HG03064 (cell line): ENCODE measurements at regions not wholly inside any gene's neighbourhood (a gene's known extent, or its start where the extent isn't known, plus 50 kb on each side); places are given as distances from the start of the nearest gene placed in this dataset.
"Not testable (repeated sequence)": the region's sequence is repeated elsewhere in the genome, so short reads cannot be mapped to it uniquely, and the experiment has no call there.

Source experiments
- ATAC-seq: cut with Tn5 transposase; IDR thresholded peaks from one replicate; pipeline ENCODE4 v1.9.1; 2021; ENCODE audit warnings: low read depth; ENCODE audit not compliant: unreplicated experiment

DNA sequence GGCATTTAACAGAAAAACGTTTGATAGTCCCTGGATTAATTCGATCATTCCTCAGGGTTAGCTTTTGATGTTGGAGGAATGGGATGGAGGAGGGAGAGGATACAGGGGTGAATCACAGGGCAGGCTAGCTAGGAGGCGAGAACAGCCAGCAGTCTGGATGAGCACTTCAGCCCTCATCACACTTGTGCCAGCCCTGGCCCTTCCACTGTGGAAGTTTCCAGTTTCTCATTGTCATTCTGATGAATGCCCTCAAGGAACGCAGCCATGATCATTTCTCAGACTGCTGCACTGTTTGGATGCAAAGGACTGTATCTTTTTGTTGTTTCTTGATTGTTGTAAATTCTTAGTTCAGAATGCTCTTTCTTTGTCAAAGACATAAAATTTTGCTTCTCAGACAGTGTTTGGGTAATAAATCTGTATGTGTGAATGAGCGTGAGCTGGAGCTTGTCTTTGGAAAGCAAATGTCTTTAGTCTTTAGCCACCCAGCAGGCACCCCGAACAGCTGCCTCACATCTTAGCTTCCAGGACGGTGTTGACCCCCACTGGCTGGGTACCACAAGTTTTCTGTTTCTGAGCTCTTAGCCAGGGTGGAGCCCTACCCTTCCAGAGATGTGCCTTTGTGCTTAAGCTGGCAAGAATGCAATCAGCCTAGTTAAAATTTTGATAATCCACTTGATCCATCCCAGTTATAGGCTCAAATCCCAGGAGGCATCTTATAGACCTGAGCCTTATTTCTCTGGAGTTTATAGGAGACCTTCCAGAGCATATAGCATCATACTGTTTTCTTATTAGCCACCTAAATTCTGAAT, 121.1 kb downstream of the PDCD6IP start:
- ATAC-seq = no peak

- no peak for ATAC-seq
Observed at GRCh38 chr3:33920511-33920910, 122.1 kb downstream of the PDCD6IP start.

DNA sequence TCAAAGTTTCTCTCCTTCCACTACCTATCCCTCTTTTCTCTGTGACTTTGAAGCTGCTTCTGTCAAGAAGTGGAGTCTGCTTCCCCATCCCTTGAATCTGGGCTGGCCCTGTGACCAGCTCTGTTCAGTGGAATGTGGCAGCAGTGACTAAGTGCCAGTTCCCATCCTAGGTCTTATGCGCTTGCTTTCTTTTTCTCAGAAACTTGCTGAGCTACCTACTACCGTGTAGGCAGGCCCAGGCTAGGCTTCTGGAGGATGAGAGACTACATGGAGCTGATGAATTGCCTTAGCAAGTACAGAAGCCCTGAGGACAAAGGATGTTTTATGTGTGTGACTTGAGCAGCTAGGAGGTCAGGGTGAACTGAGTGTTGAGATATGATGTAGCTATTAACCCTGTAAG, 123.2 kb downstream of the PDCD6IP start:
- ATAC-seq = no peak

DNA sequence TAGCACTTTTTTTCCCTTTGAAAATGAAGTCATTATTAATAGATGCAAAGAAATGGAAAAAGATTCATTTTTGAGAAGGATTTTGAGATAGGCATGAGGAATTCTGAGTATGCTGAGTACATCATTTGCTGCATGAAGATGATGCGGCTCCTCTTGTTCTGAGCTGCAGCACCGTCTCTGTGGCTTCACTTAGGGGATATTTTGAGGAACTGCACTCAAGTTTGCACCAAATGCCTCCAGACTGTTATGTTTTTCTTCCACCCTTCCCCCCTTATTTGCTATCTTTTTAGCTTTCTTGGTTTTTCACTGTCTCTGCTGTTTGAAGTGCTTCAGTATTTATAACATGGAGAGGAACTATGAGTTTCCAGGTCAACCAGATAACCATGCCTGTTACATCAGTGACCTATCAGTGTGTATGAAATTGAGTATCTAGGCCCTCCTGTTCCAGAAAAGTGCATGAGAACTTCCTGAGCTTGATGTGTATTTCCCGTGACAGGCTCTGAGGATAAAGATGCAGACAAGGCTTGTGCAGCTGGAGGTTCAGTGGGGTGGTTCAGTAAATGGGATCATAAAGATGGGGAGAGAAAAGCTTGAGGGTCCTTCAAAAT, 128.7 kb downstream of the PDCD6IP start:
- ATAC-seq = no peak

GRCh38 chr3:33929813-33930212, 131.4 kb downstream of the PDCD6IP start:
- ATAC-seq = no peak

- ATAC-seq = no peak
Observed at GRCh38 chr3:33931512-33931911, 133.1 kb downstream of the PDCD6IP start.

GRCh38 chr3:33932010-33932764, 133.8 kb downstream of the PDCD6IP start:
- no peak for ATAC-seq

- ATAC-seq = no peak
Observed at GRCh38 chr3:33936171-33936920, 137.9 kb downstream of the PDCD6IP start.

GRCh38 chr3:33936921-33937525, 138.6 kb downstream of the PDCD6IP start:
- no peak for ATAC-seq

DNA sequence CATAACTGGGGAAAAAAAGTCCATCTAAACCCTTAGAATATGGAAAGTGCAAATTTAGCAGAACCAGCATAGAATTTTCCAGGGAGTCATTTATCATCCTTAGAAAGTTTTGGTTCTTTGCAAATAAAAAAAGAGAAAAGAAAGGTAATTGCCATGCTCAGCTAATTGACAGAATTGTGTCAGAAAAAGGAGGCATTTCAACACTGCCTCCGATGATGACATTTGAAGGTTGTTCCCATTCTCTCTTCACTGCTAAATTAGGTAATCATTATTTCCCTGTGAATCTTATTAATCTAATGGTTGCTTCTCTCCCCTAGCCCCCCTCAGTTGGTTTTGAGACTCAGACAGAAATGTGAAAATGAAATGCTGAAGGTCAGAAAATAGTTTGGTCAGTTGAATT, 139.2 kb downstream of the PDCD6IP start:
- no peak for ATAC-seq

DNA sequence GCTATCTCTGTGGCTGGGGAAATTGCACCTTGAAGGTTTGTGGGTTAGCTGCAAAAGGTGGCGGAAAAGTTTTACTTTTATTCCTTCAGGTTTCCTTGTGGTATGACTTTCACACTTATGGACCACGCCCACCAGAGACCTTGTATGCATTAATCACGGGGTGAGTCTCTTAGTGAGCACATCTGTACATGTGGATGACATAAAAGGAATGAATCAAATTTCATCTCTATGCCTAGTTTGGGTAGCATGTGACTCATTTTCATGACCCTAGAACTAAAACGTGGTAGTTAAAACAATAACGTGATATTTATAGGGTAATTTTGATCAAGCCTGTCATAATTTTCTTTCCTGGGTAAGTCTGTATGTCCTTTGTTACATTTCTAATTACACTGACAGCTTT, 141.7 kb downstream of the PDCD6IP start:
- no peak for ATAC-seq

DNA sequence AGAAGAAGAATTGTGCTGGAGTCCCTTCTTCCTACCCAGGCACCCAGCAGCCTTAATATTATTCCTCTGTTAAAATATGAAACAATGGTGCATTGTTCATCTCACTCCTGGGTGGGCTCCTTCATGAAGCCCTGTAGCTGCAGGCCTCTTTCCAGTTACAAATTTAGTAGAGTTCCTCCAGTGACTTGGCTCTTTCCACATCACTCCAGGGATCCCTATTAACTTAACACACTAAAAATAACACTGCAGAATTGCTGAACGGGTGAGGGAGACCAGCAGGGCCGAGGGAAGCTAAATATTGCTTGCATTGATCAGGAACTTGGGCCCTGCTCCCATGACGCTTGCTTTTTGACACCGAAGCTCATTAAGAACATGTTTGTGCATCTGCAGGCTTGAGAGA, 142.3 kb downstream of the PDCD6IP start:
- no peak for ATAC-seq

DNA sequence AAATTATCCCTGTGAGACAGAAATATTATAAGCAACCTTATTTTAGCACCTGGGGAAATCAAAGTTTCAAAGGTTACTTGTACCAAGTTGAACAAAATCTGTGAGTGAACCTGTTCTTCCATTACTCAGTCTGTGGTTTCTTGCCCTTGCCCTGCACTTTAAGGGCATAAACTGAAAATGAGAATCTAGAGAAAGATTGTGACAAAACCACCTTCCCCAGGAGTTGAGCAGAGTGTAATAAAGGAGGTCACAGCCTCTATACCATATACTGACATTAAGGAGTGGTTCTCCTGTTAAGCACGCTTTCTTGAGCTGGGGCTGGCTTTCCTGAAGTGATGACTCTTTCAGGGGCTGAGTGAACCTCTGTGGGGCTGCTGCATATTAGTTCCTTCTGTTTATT, 143.4 kb downstream of the PDCD6IP start:
- ATAC-seq = peak; percentile 71

DNA sequence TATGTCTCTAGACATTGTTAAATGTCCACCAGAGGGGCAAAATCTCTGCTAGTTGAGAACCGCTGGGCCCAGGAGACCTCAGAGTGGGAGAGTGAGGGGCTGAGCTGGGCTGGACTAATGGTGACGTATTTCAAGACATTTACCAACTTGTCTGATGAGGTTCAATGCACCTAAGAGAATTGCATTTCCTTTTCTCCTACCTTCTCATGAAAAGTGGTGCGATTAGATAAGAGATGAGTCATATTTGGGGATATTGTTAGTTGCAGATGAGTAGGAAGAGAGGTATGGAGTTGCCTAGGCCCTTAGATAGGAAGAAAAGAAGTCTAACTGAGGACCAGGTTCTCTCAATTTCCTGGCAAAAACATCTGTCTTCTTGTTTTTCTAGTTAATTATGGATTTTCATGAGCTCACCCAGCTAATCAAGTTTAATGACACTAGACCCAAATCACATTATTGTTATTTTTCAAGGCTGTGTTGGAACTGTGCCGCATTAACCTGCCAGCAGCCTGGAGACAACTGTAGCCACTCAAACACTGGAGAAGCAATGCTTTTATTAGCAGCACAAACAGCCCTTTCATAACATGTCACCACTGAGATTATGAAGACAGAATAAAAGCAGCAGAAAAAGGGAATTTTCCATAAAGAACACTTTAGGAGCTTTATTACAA, 144.2 kb downstream of the PDCD6IP start:
- ATAC-seq = no peak

DNA sequence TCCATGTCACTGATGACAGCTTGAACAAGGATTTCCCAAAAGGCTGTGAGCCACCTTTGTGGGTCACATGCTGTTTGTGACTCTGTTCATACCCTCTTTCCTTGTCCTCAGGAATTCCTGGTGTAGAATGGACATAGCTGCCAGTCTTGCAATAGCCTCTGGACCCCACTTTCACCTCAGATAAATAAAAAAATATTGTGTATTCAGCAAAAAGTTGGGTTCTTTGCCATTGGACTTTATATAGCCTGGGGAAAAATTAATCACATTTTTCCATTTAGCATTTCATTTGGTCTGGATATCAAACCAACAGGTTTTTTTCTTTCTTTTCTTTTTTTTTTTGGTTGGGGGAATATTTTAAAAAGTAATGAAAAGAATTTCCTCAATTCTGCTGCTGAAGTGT, 144.8 kb downstream of the PDCD6IP start:
- no peak for ATAC-seq

DNA sequence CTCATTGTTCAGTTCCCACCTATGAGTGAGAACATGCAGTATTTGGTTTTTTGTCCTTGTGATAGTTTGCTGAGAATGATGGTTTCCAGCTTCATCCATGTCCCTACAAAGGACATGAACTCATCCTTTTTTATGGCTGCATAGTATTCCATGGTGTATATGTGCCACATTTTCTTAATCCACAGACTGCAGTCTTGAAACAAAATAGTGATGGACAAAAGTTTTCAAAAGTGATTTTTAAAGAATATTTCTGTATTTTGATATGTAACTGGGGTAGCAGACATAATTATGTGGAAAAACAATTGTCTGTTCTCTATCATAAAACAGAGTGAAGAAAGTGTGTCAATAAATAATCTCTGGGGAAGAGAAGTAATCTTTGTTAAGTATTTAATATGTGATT, 148.2 kb downstream of the PDCD6IP start:
- ATAC-seq = not testable (repeated sequence)

DNA sequence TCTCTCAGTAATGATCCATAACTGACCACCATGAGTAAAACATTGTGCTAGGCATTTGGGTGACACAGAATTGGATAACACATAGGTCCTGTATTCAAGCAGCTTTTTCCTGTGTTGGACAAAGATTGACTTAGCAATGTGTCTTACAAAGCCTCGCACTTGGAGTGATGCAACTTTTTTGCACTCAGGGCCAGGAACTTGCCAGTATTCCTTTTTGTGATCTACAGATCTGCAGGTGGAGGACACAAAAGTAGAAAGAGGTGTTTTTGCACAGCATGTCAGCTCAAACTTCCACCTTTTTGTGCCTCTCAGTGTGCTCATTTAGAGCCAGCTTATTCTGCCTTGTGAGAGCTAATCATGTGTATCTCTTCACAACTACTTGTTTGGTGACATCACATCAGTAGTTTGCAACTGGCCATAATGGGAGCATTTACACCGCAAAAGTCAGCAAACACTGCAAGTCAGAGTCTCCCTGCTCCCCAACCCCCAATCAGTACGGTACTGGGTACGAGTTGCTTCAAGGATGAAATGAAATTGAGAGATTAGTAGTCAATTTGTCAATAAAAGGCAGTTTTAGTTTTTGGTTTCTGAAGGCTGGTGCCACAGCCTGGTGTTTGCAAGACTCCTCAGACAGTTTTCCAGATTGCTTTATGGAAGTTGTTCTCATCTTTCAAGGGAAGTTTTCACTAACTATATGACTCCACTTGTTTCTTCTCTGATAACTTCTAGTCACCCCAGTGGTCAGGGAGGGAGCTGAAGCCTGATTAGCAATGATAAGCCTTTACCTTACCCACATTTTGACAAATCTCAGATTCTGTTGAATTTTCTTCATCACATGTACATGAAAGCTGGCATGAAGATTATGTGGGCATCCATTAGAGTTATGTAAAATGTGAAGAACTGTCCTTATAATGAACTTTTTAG, 149.1 kb downstream of the PDCD6IP start:
- ATAC-seq = no peak

DNA sequence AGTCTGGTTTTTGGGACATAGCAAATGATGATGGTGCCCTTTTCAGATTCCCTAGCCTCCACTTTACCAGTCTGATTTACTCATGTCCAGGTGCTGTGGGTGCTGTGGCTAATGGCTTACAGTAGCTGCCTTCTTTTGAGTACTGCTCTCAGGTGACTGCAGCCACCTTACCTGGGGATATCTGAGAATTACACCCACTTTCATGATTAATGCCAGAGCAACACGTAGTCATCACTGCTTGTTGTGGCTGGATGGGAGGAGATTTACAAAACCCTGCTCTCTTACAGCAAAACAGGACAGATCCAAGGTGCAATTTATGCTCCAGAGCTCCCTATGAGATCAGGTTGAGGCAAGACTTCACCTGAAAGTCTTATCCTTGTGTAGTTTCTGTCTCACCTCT, 150.6 kb downstream of the PDCD6IP start:
- no peak for ATAC-seq

GRCh38 chr3:33954956-33955355, 156.5 kb downstream of the PDCD6IP start:
- ATAC-seq = no peak
